Psoas muscle (tissue), 7 donors: ENCODE measurements at regions not wholly inside any gene's neighbourhood (a gene's known extent, or its start where the extent isn't known, plus 50 kb on each side); places are given as distances from the start of the nearest gene placed in this dataset.

ENCODE experiments used
- ATAC-seq, 4 donors: fragments of 200-7000 bp; cut with Tn5 transposase; one replicate each; pipeline ENCODE4 v1.9.1; 2020; ENCODE audit warnings: moderate library complexity in 3 of 4, mild to moderate bottlenecking in 2 of 4
- DNase-seq, 2 donors: peaks; one replicate each; pipeline ENCODE4 v3.0.0-alpha.2; 2020
- H3K27ac ChIP-seq: fragments of 200-600 bp; one replicate; pipeline ENCODE4 v1.8.0; 2022
- H3K27me3 ChIP-seq, 3 donors: fragments of 200-600 bp in 1 of 3; one replicate each; pipeline versions ENCODE4 v1.6.1 to v1.8.0; 2013 to 2022; ENCODE audit warnings: low read length in 2 of 3, mild to moderate bottlenecking in 2 of 3, moderate library complexity in 1 of 3; ENCODE audit not compliant: insufficient read depth in 3 of 3
- H3K36me3 ChIP-seq, 2 donors: fragments of 200-600 bp in 1 of 2; one replicate each; pipeline versions ENCODE4 v1.6.1 to v1.8.0; 2013 to 2022; ENCODE audit warnings: low read depth in 1 of 2, mild to moderate bottlenecking in 1 of 2, moderate library complexity in 1 of 2; ENCODE audit not compliant: insufficient read depth in 1 of 2
- H3K4me1 ChIP-seq: fragments of 200-600 bp; one replicate; pipeline ENCODE4 v1.8.0; 2022
- H3K4me3 ChIP-seq: fragments of 200-600 bp; one replicate; pipeline ENCODE4 v1.8.0; 2022; ENCODE audit warnings: mild to moderate bottlenecking
- H3K9me3 ChIP-seq: fragments of 200-600 bp; one replicate; pipeline ENCODE4 v1.8.0; 2022
- CTCF ChIP-seq: fragments of 200-600 bp; IDR thresholded peaks from one replicate; pipeline ENCODE4 v1.8.0; 2022; ENCODE audit warnings: antibody characterized with exemption
- WGBS, 3 donors: extraction: QIAGEN DNeasy Blood & Tissue Kit; methylation state at CpG; one replicate each; pipeline versions ENCODE4 v1.1.6 to v1.1.7; 2013; 5-methylcytosine and 5-hydroxymethylcytosine counted together
- intact Hi-C, 2 donors: fragments of 100-400 bp; cut with DNase I; formaldehyde crosslinking; loops; one replicate each; pipeline versions ENCODE4 v1.11.0 to v1.14.2; 2022
- donor health status: healthy with polysubstance abuse.
- donor health status: DM: no; HTN: no; CAD: no; lungs with moderate emphysema.
- donor health status: Bipolar disorder and iron deficiency.
- donor health status: healthy.
- donor health status: DM: yes; HTN: yes; CAD: no.
- donor health status: DM: no; HTN: no; CAD: no.
- donor health status: DM: yes; HTN: yes; CAD: no.

DNA sequence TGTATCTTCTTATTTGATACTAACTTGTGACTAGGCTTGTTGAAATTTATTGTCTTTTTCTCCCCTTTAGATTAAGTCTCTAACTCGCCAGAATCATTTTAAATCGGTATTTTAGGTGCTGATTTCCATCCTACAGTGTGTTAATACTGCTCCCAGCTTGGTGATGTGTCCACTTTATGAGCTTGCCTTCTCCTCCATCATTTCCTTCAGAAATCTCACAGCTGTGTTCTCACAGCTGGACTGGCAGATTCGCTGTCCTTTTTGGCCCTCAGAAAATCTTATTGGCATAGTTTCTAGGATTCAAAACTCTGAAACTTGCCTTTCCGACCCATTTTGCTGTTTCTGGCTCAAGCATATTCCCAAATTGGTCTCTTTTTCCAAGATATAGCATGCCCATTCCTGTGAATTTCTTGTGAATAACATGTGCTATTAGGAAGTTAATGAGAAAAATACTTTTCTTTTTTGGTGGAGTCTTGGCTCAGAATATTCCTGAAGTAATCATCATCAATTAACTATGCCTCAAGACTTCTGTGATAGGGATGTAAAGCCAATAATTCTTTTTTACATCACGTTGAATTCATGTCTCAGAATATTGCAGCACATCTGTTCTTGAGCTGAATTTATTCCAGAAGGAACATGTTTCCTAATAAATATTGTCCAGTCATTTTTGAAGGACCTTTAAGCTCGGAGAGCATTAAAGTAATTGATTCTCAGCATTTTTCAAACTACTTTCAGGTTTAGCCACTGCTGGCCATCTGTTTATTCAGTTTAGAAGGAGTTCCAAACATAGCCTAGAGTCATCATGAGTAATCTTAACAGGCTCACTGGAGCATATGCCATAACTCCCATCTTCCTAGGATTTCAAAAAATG lies 50.0 kb upstream of the USP44 start:
- DNase-seq (no peak), ATAC-seq (no peak)
- Histone ChIP-seq H3K27me3 (no peaks in the 10 kb centered on the region), H3K27ac (no peak overlapping the region), H3K36me3 (no peaks in the 10 kb centered on the region), H3K9me3 (no peaks in the 10 kb centered on the region), H3K4me3 (no peak overlapping the region), H3K4me1 (no peaks in the 10 kb centered on the region)
- 25 to 32% (median 29%) methylated on average over 6 of the region's 6 CpGs for WGBS, 3 donors
- intact Hi-C loops, result no loop called here
- no peak for TF ChIP-seq CTCF
